ENCODE measurements at regions not wholly inside any gene's neighbourhood (a gene's known extent, or its start where the extent isn't known, plus 50 kb on each side); places are given as distances from the start of the nearest gene placed in this dataset.

GRCh38 chr17:83200231-83200699 lies 120.9 kb downstream of the METRNL start:
- FAIRE-seq, result no peak

GRCh38 chr17:83200751-83201150 lies 121.3 kb downstream of the METRNL start:
- H3K9ac ChIP-seq (ENCODE audit: low read length in 3 of 3), result peak overlapping the region in 1 of 3 donors; percentile 46
- peak in 1 of 5 donors; percentile 75 for DNase-seq

More at GRCh38 chr17:83200231-83200699, 120.9 kb downstream of the METRNL start:
- Histone ChIP-seq H3K9me3 (ENCODE audit: control insufficient read depth in 2 of 3, insufficient read depth in 1 of 3, low read length in 3 of 3) (no peaks in the 10 kb centered on the region), H3K4me1 (ENCODE audit: control insufficient read depth in 2 of 3, insufficient read depth in 2 of 3, low read depth in 1 of 3, low read length in 3 of 3) (peaks cover 0 to 26% (median 0%) of the 10 kb centered on the region in 3 donors), H3K9ac (ENCODE audit: low read length in 3 of 3) (peak overlapping the region in 1 of 3 donors; percentile 46), H3K27me3 (ENCODE audit: control insufficient read depth, insufficient read depth, low read length) (no peaks in the 10 kb centered on the region), H3K27ac (ENCODE audit: low read depth in 2 of 2, low read length in 2 of 2) (peak overlapping the region; percentile 86 to 92), H3K36me3 (ENCODE audit: control insufficient read depth in 2 of 3, insufficient read depth in 3 of 3, low read length in 3 of 3) (no peaks in the 10 kb centered on the region), H3K4me3 (ENCODE audit: low read length in 3 of 3) (no peak overlapping the region)
- intact Hi-C loops (cut with DNase I), result no loop called here
- TF ChIP-seq CTCF (IDR thresholded peaks at IDR 0.05; ENCODE audit: borderline replicate concordance, extremely low read depth, insufficient read depth), result no peak
- peak in 2 of 5 donors; percentile 36 to 90 for DNase-seq

GRCh38 chr17:83201206-83202001 lies 122.0 kb downstream of the METRNL start:
- intact Hi-C loops (cut with DNase I), result no loop called here
- Histone ChIP-seq H3K9ac (ENCODE audit: low read length in 3 of 3) (peak overlapping the region in 1 of 3 donors; percentile 46), H3K4me3 (ENCODE audit: low read length in 3 of 3) (peak overlapping the region in 1 of 3 donors; percentile 21)

More at GRCh38 chr17:83200751-83201150, 121.3 kb downstream of the METRNL start:
- Histone ChIP-seq H3K36me3 (ENCODE audit: control insufficient read depth in 2 of 3, insufficient read depth in 3 of 3, low read length in 3 of 3) (no peaks in the 10 kb centered on the region), H3K9me3 (ENCODE audit: control insufficient read depth in 2 of 3, insufficient read depth in 1 of 3, low read length in 3 of 3) (no peaks in the 10 kb centered on the region), H3K27me3 (ENCODE audit: control insufficient read depth, insufficient read depth, low read length) (no peaks in the 10 kb centered on the region), H3K27ac (ENCODE audit: low read depth in 2 of 2, low read length in 2 of 2) (peak overlapping the region; percentile 86 to 92), H3K4me1 (ENCODE audit: control insufficient read depth in 2 of 3, insufficient read depth in 2 of 3, low read depth in 1 of 3, low read length in 3 of 3) (peaks cover 0 to 26% (median 0%) of the 10 kb centered on the region in 3 donors), H3K4me3 (ENCODE audit: low read length in 3 of 3) (no peak overlapping the region)
- no peak for TF ChIP-seq CTCF (IDR thresholded peaks at IDR 0.05; ENCODE audit: borderline replicate concordance, extremely low read depth, insufficient read depth)
- intact Hi-C loops (cut with DNase I), result no loop called here
- FAIRE-seq, result no peak

More at GRCh38 chr17:83201206-83202001, 122.0 kb downstream of the METRNL start:
- Histone ChIP-seq H3K27me3 (ENCODE audit: control insufficient read depth, insufficient read depth, low read length) (no peaks in the 10 kb centered on the region), H3K36me3 (ENCODE audit: control insufficient read depth in 2 of 3, insufficient read depth in 3 of 3, low read length in 3 of 3) (no peaks in the 10 kb centered on the region), H3K4me1 (ENCODE audit: control insufficient read depth in 2 of 3, insufficient read depth in 2 of 3, low read depth in 1 of 3, low read length in 3 of 3) (peaks cover 0 to 26% (median 0%) of the 10 kb centered on the region in 3 donors), H3K9me3 (ENCODE audit: control insufficient read depth in 2 of 3, insufficient read depth in 1 of 3, low read length in 3 of 3) (no peaks in the 10 kb centered on the region), H3K27ac (ENCODE audit: low read depth in 2 of 2, low read length in 2 of 2) (peak overlapping the region in 1 of 2 donors; percentile 92)
- DNase-seq (peak in 1 of 5 donors; percentile 40), FAIRE-seq (no peak)
- no peak for TF ChIP-seq CTCF (IDR thresholded peaks at IDR 0.05; ENCODE audit: borderline replicate concordance, extremely low read depth, insufficient read depth)
